ENCODE measurements at regions not wholly inside any gene's neighbourhood (a gene's known extent, or its start where the extent isn't known, plus 50 kb on each side); places are given as distances from the start of the nearest gene placed in this dataset.

- TF ChIP-seq, protein P1, sequence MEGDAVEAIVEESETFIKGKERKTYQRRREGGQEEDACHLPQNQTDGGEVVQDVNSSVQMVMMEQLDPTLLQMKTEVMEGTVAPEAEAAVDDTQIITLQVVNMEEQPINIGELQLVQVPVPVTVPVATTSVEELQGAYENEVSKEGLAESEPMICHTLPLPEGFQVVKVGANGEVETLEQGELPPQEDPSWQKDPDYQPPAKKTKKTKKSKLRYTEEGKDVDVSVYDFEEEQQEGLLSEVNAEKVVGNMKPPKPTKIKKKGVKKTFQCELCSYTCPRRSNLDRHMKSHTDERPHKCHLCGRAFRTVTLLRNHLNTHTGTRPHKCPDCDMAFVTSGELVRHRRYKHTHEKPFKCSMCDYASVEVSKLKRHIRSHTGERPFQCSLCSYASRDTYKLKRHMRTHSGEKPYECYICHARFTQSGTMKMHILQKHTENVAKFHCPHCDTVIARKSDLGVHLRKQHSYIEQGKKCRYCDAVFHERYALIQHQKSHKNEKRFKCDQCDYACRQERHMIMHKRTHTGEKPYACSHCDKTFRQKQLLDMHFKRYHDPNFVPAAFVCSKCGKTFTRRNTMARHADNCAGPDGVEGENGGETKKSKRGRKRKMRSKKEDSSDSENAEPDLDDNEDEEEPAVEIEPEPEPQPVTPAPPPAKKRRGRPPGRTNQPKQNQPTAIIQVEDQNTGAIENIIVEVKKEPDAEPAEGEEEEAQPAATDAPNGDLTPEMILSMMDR (IDR thresholded peaks at IDR 0.05) = no peak
These were observed 225.8 kb upstream of the TCERG1L start for GRCh38 chr10:131537281-131537680.

GRCh38 chr10:131544495-131544894 is 233.0 kb upstream of the TCERG1L start:
- TF ChIP-seq, protein P1 (IDR thresholded peaks at IDR 0.05) = no peak

- TF ChIP-seq, protein P1 (IDR thresholded peaks at IDR 0.05) = no peak
These were observed 234.7 kb upstream of the TCERG1L start for GRCh38 chr10:131546086-131546810.

DNA sequence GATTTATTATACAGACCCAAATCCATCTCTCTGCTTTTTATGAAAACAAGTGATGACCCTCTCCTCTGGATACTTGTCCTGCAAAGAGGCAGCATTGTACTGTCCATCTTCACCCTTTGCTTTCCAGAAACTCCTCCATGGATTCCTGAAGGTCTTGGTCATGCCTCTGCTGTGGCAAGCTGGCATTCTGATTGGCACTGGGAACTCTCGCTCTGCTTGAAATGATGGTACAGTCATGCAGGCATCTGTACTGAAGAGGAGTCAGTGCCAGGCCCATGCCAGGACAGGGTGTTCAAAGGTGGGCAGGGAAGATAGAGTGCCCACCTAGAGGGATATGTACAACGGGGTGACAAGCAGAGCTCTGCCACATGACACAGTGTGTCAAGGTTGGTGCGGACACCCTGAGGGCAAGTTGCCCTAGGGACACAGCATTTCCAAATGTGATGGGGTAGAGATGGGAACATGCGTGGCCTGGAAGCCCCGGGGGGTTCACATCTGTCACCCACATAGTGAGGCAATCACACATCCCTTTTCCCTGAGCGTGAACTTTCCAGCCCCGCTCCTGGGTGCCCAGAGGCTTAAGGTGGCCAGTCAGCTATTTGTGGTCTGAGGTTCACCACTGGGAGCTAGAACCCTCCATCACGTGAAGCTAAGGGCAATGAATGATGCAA is 235.7 kb upstream of the TCERG1L start:
- TF ChIP-seq, protein P1 (IDR thresholded peaks at IDR 0.05) = no peak

DNA sequence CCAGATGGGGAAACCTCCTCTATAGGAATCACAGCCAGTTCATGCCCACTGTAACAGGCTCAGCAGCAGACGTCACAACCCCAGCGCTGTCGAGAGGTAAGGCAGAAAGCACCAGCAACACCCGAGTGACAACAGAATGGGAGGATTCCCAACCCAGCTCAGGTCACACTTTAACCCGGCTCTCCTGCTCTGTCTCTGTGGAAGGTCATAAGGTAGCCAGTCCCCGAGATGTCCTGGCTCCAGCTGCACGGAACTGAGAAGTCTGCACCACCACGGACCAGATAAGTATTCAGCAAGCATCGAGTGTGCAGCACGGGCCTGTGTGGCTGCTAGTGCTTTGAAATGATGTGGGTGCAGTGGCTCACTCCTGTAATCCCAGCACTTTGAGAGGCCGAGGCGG is 236.7 kb upstream of the TCERG1L start:
- TF ChIP-seq, protein P1 (IDR thresholded peaks at IDR 0.05) = no peak

GRCh38 chr10:131549116-131549515 is 237.6 kb upstream of the TCERG1L start:
- TF ChIP-seq, protein P1 (IDR thresholded peaks at IDR 0.05) = no peak

DNA sequence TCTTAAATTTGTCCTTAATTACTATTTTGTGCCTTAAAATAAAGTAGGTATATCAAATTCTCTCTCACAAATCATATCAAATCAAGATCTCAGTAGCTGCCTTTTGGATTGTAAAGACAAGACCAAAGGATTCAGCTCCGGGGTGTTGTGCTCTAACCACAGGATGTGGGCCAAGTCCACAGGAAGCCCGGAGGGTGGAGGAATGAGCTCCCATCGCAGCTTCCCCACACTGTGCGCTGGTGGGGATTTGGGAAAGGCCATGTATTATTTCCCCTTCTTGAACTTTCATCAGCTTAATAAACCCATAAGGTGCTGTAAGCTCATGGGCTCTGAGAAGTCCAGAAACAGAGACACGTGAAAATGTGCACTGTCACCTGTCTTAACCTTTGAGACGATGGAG is 241.6 kb upstream of the TCERG1L start:
- TF ChIP-seq, protein P1 (IDR thresholded peaks at IDR 0.05) = no peak

Data from LNCAP (cell line).